Fibroblast of lung (primary cell): ENCODE measurements at regions not wholly inside any gene's neighbourhood (a gene's known extent, or its start where the extent isn't known, plus 50 kb on each side); places are given as distances from the start of the nearest gene placed in this dataset.

ENCODE experiments used
- DNase-seq, 2 donors: peaks; one replicate each; pipeline versions ENCODE4 v3.0.0 to v3.0.0-alpha.2; 2010; ENCODE audit warnings: low read depth in 2 of 2
- H2AFZ ChIP-seq: 2 replicates; pipeline ENCODE4 v1.5.1; 2012; ENCODE audit warnings: low read length, control low read depth, inconsistent platforms
- H3K27ac ChIP-seq: 2 replicates; pipeline ENCODE4 v1.5.1; 2011; ENCODE audit warnings: low read length, control low read depth; ENCODE audit not compliant: insufficient read depth
- H3K27me3 ChIP-seq: 2 replicates; pipeline ENCODE4 v1.5.1; 2011; ENCODE audit warnings: mild to moderate bottlenecking, low read length; ENCODE audit not compliant: control insufficient read depth, insufficient read depth
- H3K36me3 ChIP-seq: 2 replicates; pipeline ENCODE4 v1.5.1; 2011; ENCODE audit warnings: low read length; ENCODE audit not compliant: control insufficient read depth, insufficient read depth
- H3K4me1 ChIP-seq: 2 replicates; pipeline ENCODE4 v1.5.1; 2011; ENCODE audit warnings: low read length; ENCODE audit not compliant: control insufficient read depth, insufficient read depth; ENCODE audit errors: extremely low read depth
- H3K4me2 ChIP-seq: 2 replicates; pipeline ENCODE4 v1.5.1; 2011; ENCODE audit warnings: low read length, control low read depth; ENCODE audit not compliant: insufficient read depth; ENCODE audit errors: extremely low read depth
- H3K4me3 ChIP-seq, 4 experiments: fragments of 200-600 bp in 1 of 4; sonication (generic) in 1 of 4; replicated peaks in 1 of 4; 2 replicates each; pipeline ENCODE4 v1.5.1; 2011 to 2016; ENCODE audit warnings: low read length in 4 of 4, low read depth in 3 of 4, mild to moderate bottlenecking in 3 of 4, control low read depth in 2 of 4, inconsistent platforms in 1 of 4, mixed read lengths in 1 of 4; ENCODE audit not compliant: insufficient read depth in 1 of 4; ENCODE audit errors: control extremely low read depth in 1 of 4
- H3K79me2 ChIP-seq: 2 replicates; pipeline ENCODE4 v1.5.1; 2012; ENCODE audit warnings: mild to moderate bottlenecking, low read length, inconsistent platforms; ENCODE audit not compliant: control insufficient read depth, insufficient read depth
- H3K9ac ChIP-seq: 2 replicates; pipeline ENCODE4 v1.5.1; 2011; ENCODE audit warnings: mild to moderate bottlenecking, low read length, control low read depth; ENCODE audit not compliant: insufficient read depth
- H3K9me3 ChIP-seq: 2 replicates; pipeline ENCODE4 v1.5.1; 2012; ENCODE audit warnings: low read depth, low read length; ENCODE audit not compliant: control insufficient read depth, insufficient read depth
- H4K20me1 ChIP-seq: 2 replicates; pipeline ENCODE4 v1.5.1; 2011; ENCODE audit warnings: low read length; ENCODE audit not compliant: control insufficient read depth, insufficient read depth; ENCODE audit errors: extremely low read depth
- CTCF ChIP-seq, 2 donors: IDR thresholded peaks in 1 of 2; conservative IDR thresholded peaks in 1 of 2; 1 replicate in 1 of 2; 2 replicates in 1 of 2; pipeline ENCODE4 v1.5.1; 2011 to 2012; ENCODE audit warnings: low read length in 2 of 2, control low read depth in 1 of 2, inconsistent platforms in 1 of 2, low read depth in 1 of 2, mild to moderate bottlenecking in 1 of 2
- EZH2 ChIP-seq: IDR thresholded peaks from 2 replicates; pipeline ENCODE4 v1.5.1; 2012; ENCODE audit warnings: low read length, control low read depth, mild to moderate bottlenecking; ENCODE audit errors: missing control alignments

- no peaks in the 10 kb centered on the region for H3K4me1 ChIP-seq
- H3K4me2 ChIP-seq: no peak overlapping the region
- TF ChIP-seq EZH2 (no peak), CTCF (conservative IDR thresholded peaks at IDR 0.05 in 1 of 2, IDR thresholded peaks at IDR 0.05 in 1 of 2; ENCODE audit: low read depth in 1 of 2, low read length in 2 of 2) (no peak)
- H3K9me3 ChIP-seq: no peaks in the 10 kb centered on the region
- no peak overlapping the region for H3K4me3 ChIP-seq
- no peak for DNase-seq
- H3K9ac ChIP-seq: no peak overlapping the region
- H3K36me3 ChIP-seq: no peaks in the 10 kb centered on the region
- H4K20me1 ChIP-seq: no peaks in the 10 kb centered on the region
- H3K27me3 ChIP-seq: no peaks in the 10 kb centered on the region
- no peak overlapping the region for H3K27ac ChIP-seq
- H2AFZ ChIP-seq: no peak overlapping the region
- H3K79me2 ChIP-seq: no peaks in the 10 kb centered on the region
These were observed 130.1 kb downstream of the SLC41A2 start for GRCh38 chr12:104828015-104828414.

- no peak overlapping the region for H3K27ac ChIP-seq
- H3K9me3 ChIP-seq: no peaks in the 10 kb centered on the region
- no peaks in the 10 kb centered on the region for H3K36me3 ChIP-seq
- H4K20me1 ChIP-seq: no peaks in the 10 kb centered on the region
- no peaks in the 10 kb centered on the region for H3K27me3 ChIP-seq
- peak in 1 of 2 donors; percentile 26 for DNase-seq
- H2AFZ ChIP-seq: no peak overlapping the region
- no peak overlapping the region for H3K4me2 ChIP-seq
- H3K4me1 ChIP-seq: no peaks in the 10 kb centered on the region
- no peak for TF ChIP-seq EZH2
- TF ChIP-seq CTCF (conservative IDR thresholded peaks at IDR 0.05 in 1 of 2, IDR thresholded peaks at IDR 0.05 in 1 of 2; ENCODE audit: low read depth in 1 of 2, low read length in 2 of 2): peak; percentile 19 to 56
- H3K79me2 ChIP-seq: no peaks in the 10 kb centered on the region
- no peak overlapping the region for H3K4me3 ChIP-seq
- H3K9ac ChIP-seq: no peak overlapping the region
These were observed 130.5 kb downstream of the SLC41A2 start for GRCh38 chr12:104827587-104827986.

- no peaks in the 10 kb centered on the region for H3K27me3 ChIP-seq
- H4K20me1 ChIP-seq: no peaks in the 10 kb centered on the region
- H3K4me2 ChIP-seq: no peak overlapping the region
- H3K9me3 ChIP-seq: no peaks in the 10 kb centered on the region
- DNase-seq: peak in 1 of 2 donors; percentile 18
- no peak overlapping the region for H3K9ac ChIP-seq
- no peaks in the 10 kb centered on the region for H3K36me3 ChIP-seq
- no peak overlapping the region for H3K27ac ChIP-seq
- no peak overlapping the region for H3K4me3 ChIP-seq
- no peak overlapping the region for H2AFZ ChIP-seq
- no peaks in the 10 kb centered on the region for H3K79me2 ChIP-seq
- TF ChIP-seq EZH2: no peak
- peak in 1 of 2 donors; percentile 28 for TF ChIP-seq CTCF (conservative IDR thresholded peaks at IDR 0.05 in 1 of 2, IDR thresholded peaks at IDR 0.05 in 1 of 2; ENCODE audit: low read depth in 1 of 2, low read length in 2 of 2)
- H3K4me1 ChIP-seq: no peaks in the 10 kb centered on the region
These were observed 132.7 kb downstream of the SLC41A2 start for GRCh38 chr12:104825408-104825807.
